ENCODE measurements at regions not wholly inside any gene's neighbourhood (a gene's known extent, or its start where the extent isn't known, plus 50 kb on each side); places are given as distances from the start of the nearest gene placed in this dataset.

DNA sequence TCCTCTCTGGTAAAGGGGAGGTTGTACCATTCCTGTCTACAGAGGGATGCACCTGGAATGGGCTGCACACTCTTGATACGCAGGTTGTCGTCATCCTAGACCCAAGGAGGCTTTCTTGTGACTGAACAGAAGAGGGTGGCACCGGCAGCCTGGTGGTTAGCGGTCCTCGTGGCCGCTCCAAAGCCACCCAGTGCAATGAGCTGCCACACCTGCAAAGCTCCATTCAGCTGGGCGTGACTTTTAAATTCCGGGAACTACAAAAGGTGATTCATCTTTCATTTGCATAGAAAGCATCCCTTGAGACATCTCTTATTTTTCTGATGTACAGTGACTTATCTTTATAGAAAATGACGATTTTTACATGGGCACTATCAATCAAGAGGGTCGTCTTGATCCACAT is 286.1 kb upstream of the IRX1 start:
- H3K9me3 ChIP-seq (ENCODE audit: insufficient read depth, low read depth) = no peaks in the 10 kb centered on the region
- H3K9me2 ChIP-seq (ENCODE audit: insufficient read depth) = no peaks in the 10 kb centered on the region
- TF ChIP-seq EZH2 (IDR thresholded peaks at IDR 0.05; ENCODE audit: low read depth) = no peak
- TF ChIP-seq, protein P1, sequence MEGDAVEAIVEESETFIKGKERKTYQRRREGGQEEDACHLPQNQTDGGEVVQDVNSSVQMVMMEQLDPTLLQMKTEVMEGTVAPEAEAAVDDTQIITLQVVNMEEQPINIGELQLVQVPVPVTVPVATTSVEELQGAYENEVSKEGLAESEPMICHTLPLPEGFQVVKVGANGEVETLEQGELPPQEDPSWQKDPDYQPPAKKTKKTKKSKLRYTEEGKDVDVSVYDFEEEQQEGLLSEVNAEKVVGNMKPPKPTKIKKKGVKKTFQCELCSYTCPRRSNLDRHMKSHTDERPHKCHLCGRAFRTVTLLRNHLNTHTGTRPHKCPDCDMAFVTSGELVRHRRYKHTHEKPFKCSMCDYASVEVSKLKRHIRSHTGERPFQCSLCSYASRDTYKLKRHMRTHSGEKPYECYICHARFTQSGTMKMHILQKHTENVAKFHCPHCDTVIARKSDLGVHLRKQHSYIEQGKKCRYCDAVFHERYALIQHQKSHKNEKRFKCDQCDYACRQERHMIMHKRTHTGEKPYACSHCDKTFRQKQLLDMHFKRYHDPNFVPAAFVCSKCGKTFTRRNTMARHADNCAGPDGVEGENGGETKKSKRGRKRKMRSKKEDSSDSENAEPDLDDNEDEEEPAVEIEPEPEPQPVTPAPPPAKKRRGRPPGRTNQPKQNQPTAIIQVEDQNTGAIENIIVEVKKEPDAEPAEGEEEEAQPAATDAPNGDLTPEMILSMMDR (conservative IDR thresholded peaks at IDR 0.05) = no peak
- H3F3A ChIP-seq (ENCODE audit: insufficient read depth, low read depth) = no peaks in the 10 kb centered on the region
- intact Hi-C loops (cut with micrococcal nuclease; ENCODE audit: unreplicated experiment) = no loop called here
- no peak overlapping the region for H3K27ac ChIP-seq
- DNase-seq = no peak
- H3K4me1 ChIP-seq (replicated peaks; ENCODE audit: insufficient read depth) = 0 out of 2 replicates have a peak, but pooled peaks cover 4% of the 10 kb centered on the region
- ChIA-PET CTCF (no interaction called here), POLR2A (ENCODE audit: unreplicated experiment) (no interaction called here)
- H4K20me1 ChIP-seq (ENCODE audit: insufficient read depth) = no peaks in the 10 kb centered on the region
- H3K4me2 ChIP-seq = no peak overlapping the region
- H3K79me2 ChIP-seq (ENCODE audit: low read depth) = no peaks in the 10 kb centered on the region
- no peak overlapping the region for H2AFZ ChIP-seq
- no peak overlapping the region for H3K4me3 ChIP-seq
- no TSS peak for BruUV-seq (replicated peaks)
- peaks cover 70% of the 10 kb centered on the region for H3K27me3 ChIP-seq (ENCODE audit: insufficient read depth, low read depth)
- H3K36me3 ChIP-seq (ENCODE audit: low read depth) = no peaks in the 10 kb centered on the region

DNA sequence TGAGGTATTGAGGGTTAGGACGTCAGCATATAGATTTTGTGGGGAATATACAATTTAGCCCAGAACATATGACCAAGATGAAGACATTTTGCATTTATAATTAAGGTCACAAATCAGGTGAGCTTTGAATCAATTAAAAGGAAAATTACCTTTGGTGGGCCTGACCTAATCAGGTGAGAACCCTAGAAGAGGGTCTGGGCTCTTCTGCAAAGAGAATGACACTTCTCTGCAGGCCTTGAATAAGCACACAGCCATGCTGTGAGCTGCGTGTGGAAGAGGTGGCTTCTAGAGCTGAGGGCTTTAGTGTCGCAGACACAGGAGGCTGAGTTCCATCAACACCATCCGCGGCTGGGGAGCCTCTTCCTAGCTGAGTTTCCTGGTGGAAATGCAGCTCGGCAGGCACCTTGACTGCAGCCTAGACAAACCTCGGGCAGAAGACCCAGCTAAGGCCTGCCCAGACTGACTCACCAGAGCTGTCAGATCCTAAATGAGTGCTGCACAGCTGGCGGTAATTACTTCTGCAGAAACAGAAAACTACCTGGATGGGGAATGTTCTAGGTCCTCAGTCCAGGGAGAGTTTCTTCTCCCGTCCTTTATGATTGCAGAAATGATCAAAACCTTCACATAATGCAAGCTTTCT is 287.5 kb upstream of the IRX1 start:
- no TSS peak for BruUV-seq (replicated peaks)
- Histone ChIP-seq H3K36me3 (ENCODE audit: low read depth) (no peaks in the 10 kb centered on the region), H3K9me2 (ENCODE audit: insufficient read depth) (no peaks in the 10 kb centered on the region), H3K27ac (no peak overlapping the region), H3K4me1 (replicated peaks; ENCODE audit: insufficient read depth) (0 out of 2 replicates have a peak, but pooled peaks cover 4% of the 10 kb centered on the region), H3F3A (ENCODE audit: insufficient read depth, low read depth) (no peaks in the 10 kb centered on the region), H4K20me1 (ENCODE audit: insufficient read depth) (no peaks in the 10 kb centered on the region), H3K4me2 (no peak overlapping the region), H3K4me3 (no peak overlapping the region), H2AFZ (no peak overlapping the region), H3K27me3 (ENCODE audit: insufficient read depth, low read depth) (peaks cover 85% of the 10 kb centered on the region), H3K79me2 (ENCODE audit: low read depth) (no peaks in the 10 kb centered on the region), H3K9me3 (ENCODE audit: insufficient read depth, low read depth) (no peaks in the 10 kb centered on the region)
- TF ChIP-seq, protein P1 (conservative IDR thresholded peaks at IDR 0.05) = no peak
- TF ChIP-seq EZH2 (IDR thresholded peaks at IDR 0.05; ENCODE audit: low read depth) = no peak
- no peak for DNase-seq
- intact Hi-C loops (cut with micrococcal nuclease; ENCODE audit: unreplicated experiment) = no loop called here
- ChIA-PET POLR2A (ENCODE audit: unreplicated experiment) (no interaction called here), CTCF (no interaction called here)

DNA sequence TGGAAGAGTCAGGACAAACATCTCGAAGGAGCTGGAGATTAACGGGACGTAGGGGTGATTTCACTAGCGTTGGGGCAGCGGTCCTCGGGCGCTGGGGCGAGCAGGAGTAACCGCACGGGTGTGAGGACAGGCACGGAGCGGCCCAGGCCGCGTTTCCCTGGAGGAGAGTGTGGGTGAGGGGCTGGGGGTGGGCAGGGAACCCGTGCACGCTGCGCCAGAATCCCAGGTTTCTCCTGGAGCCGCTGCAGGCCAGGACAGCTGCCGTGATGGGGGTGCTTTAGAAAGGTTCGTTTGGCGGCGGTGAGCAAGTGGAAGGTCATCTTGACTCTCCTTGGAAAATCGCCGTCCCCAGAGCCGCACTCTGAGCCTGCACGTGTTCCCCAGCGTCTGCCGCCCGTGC is 290.2 kb upstream of the IRX1 start:
- H4K20me1 ChIP-seq (ENCODE audit: insufficient read depth) = no peaks in the 10 kb centered on the region
- H3K4me2 ChIP-seq = no peak overlapping the region
- DNase-seq = no peak
- ChIA-PET POLR2A (ENCODE audit: unreplicated experiment) (no interaction called here), CTCF (no interaction called here)
- intact Hi-C loops (cut with micrococcal nuclease; ENCODE audit: unreplicated experiment) = no loop called here
- H3F3A ChIP-seq (ENCODE audit: insufficient read depth, low read depth) = no peaks in the 10 kb centered on the region
- BruUV-seq (replicated peaks) = no TSS peak
- no peaks in the 10 kb centered on the region for H3K36me3 ChIP-seq (ENCODE audit: low read depth)
- H3K27ac ChIP-seq = no peak overlapping the region
- H2AFZ ChIP-seq = no peak overlapping the region
- H3K79me2 ChIP-seq (ENCODE audit: low read depth) = no peaks in the 10 kb centered on the region
- H3K9me2 ChIP-seq (ENCODE audit: insufficient read depth) = no peaks in the 10 kb centered on the region
- H3K9me3 ChIP-seq (ENCODE audit: insufficient read depth, low read depth) = no peaks in the 10 kb centered on the region
- TF ChIP-seq, protein P1 (conservative IDR thresholded peaks at IDR 0.05) = no peak
- TF ChIP-seq EZH2 (IDR thresholded peaks at IDR 0.05; ENCODE audit: low read depth) = no peak
- H3K4me1 ChIP-seq (replicated peaks; ENCODE audit: insufficient read depth) = no peaks in the 10 kb centered on the region
- H3K27me3 ChIP-seq (ENCODE audit: insufficient read depth, low read depth) = peaks cover 98% of the 10 kb centered on the region
- H3K4me3 ChIP-seq = no peak overlapping the region
